H9 (cell line): ENCODE measurements at regions not wholly inside any gene's neighbourhood (a gene's known extent, or its start where the extent isn't known, plus 50 kb on each side); places are given as distances from the start of the nearest gene placed in this dataset.

Experiments used
- DNase-seq: peaks from one replicate; pipeline ENCODE4 v3.0.0-alpha.2; 2017
- H2AFZ ChIP-seq: one replicate; pipeline ENCODE4 v1.6.1; 2013; ENCODE audit warnings: mild to moderate bottlenecking, low read length, control low read depth, moderate library complexity
- H2AK5ac ChIP-seq: 2 replicates; pipeline ENCODE4 v1.6.1; 2013; ENCODE audit warnings: low read length, control low read depth, mixed read lengths; ENCODE audit not compliant: insufficient read length
- H2BK120ac ChIP-seq: one replicate; pipeline ENCODE4 v1.6.1; 2013; ENCODE audit warnings: low read depth, mild to moderate bottlenecking, low read length, control low read depth, inconsistent platforms; ENCODE audit not compliant: poor library complexity, severe bottlenecking
- H2BK12ac ChIP-seq: 2 replicates; pipeline ENCODE4 v1.6.1; 2013; ENCODE audit warnings: low read length, control low read depth, mixed read lengths, low read depth; ENCODE audit not compliant: insufficient read length
- H2BK15ac ChIP-seq: 2 replicates; pipeline ENCODE4 v1.6.1; 2013; ENCODE audit warnings: low read depth, low read length, control low read depth
- H2BK20ac ChIP-seq: one replicate; pipeline ENCODE4 v1.6.1; 2013; ENCODE audit warnings: low read depth, mild to moderate bottlenecking, low read length, control low read depth, inconsistent platforms; ENCODE audit not compliant: poor library complexity, severe bottlenecking
- H2BK5ac ChIP-seq: 2 replicates; pipeline ENCODE4 v1.6.1; 2013; ENCODE audit warnings: low read length, control low read depth, mixed read lengths; ENCODE audit not compliant: insufficient read length
- H3K14ac ChIP-seq: 2 replicates; pipeline ENCODE4 v1.6.1; 2013; ENCODE audit warnings: low read length, control low read depth; ENCODE audit not compliant: insufficient read depth
- H3K18ac ChIP-seq: 2 replicates; pipeline ENCODE4 v1.6.1; 2013; ENCODE audit warnings: low read depth, mild to moderate bottlenecking, mixed read lengths, low read length, control low read depth; ENCODE audit not compliant: insufficient read length
- H3K23ac ChIP-seq: 2 replicates; pipeline ENCODE4 v1.6.1; 2013; ENCODE audit warnings: low read length, control low read depth, mixed read lengths, low read depth; ENCODE audit not compliant: insufficient read length
- H3K23me2 ChIP-seq: 2 replicates; pipeline ENCODE4 v1.6.1; 2013; ENCODE audit warnings: low read depth, mild to moderate bottlenecking, mixed read lengths, low read length, control low read depth; ENCODE audit not compliant: insufficient read length, poor library complexity, severe bottlenecking
- H3K27ac ChIP-seq: 2 replicates; pipeline ENCODE4 v1.5.1; 2013; ENCODE audit warnings: low read length, control low read depth, mixed read lengths, low read depth; ENCODE audit not compliant: insufficient read length
- H3K27me3 ChIP-seq: 2 replicates; pipeline ENCODE4 v1.6.1; 2013; ENCODE audit warnings: low read length, control low read depth, inconsistent platforms; ENCODE audit not compliant: insufficient read depth
- H3K4ac ChIP-seq: 2 replicates; pipeline ENCODE4 v1.6.1; 2013; ENCODE audit warnings: low read depth, mild to moderate bottlenecking, control low read depth, inconsistent platforms, low read length, moderate library complexity
- H3K4me1 ChIP-seq: 2 replicates; pipeline ENCODE4 v1.6.1; 2013; ENCODE audit warnings: low read length, control low read depth, inconsistent platforms; ENCODE audit not compliant: insufficient read depth
- H3K4me2 ChIP-seq: 2 replicates; pipeline ENCODE4 v1.6.1; 2013; ENCODE audit warnings: low read length, control low read depth, mixed read lengths; ENCODE audit not compliant: insufficient read length, insufficient read depth
- H3K56ac ChIP-seq: 2 replicates; pipeline ENCODE4 v1.6.1; 2013; ENCODE audit warnings: low read depth, mild to moderate bottlenecking, mixed read lengths, low read length, control low read depth; ENCODE audit not compliant: insufficient read length
- H3K79me1 ChIP-seq: 2 replicates; pipeline ENCODE4 v1.6.1; 2013; ENCODE audit warnings: low read depth, mild to moderate bottlenecking, moderate library complexity, low read length, control low read depth, inconsistent platforms; ENCODE audit not compliant: insufficient read depth, poor library complexity, severe bottlenecking
- H3K79me2 ChIP-seq: 2 replicates; pipeline ENCODE4 v1.6.1; 2013; ENCODE audit warnings: low read length, control low read depth, inconsistent platforms; ENCODE audit not compliant: insufficient read depth
- H3K9ac ChIP-seq: 2 replicates; pipeline ENCODE4 v1.6.1; 2013; ENCODE audit warnings: low read length, control low read depth, mixed read lengths; ENCODE audit not compliant: insufficient read length; ENCODE audit errors: extremely low read depth
- H3K9me3 ChIP-seq: one replicate; pipeline ENCODE4 v1.6.1; 2013; ENCODE audit warnings: low read depth, low read length, inconsistent platforms; ENCODE audit not compliant: control insufficient read depth
- H3T11ph ChIP-seq: one replicate; pipeline ENCODE4 v1.6.1; 2013; ENCODE audit warnings: mild to moderate bottlenecking, low read length, control low read depth, inconsistent platforms
- H4K20me1 ChIP-seq: one replicate; pipeline ENCODE4 v1.6.1; 2013; ENCODE audit not compliant: control insufficient read depth, insufficient read length, insufficient read depth
- H4K5ac ChIP-seq: 2 replicates; pipeline ENCODE4 v1.6.1; 2013; ENCODE audit warnings: low read depth, mild to moderate bottlenecking, mixed read lengths, low read length, control low read depth; ENCODE audit not compliant: insufficient read length
- H4K8ac ChIP-seq: replicated peaks from 2 replicates; pipeline ENCODE4 v1.6.1; 2013; ENCODE audit warnings: low read length, control low read depth, mixed read lengths, low read depth; ENCODE audit not compliant: insufficient read length
- H4K91ac ChIP-seq: 2 replicates; pipeline ENCODE4 v1.6.1; 2013; ENCODE audit warnings: low read depth, mild to moderate bottlenecking, moderate library complexity, mixed read lengths, low read length, control low read depth; ENCODE audit not compliant: insufficient read length
- H3K27ac Mint-ChIP-seq, 3 experiments: 2 replicates in 2 of 3; 3 replicates in 1 of 3; pipeline ENCODE4 v1.8.0; 2020 to 2021; ENCODE audit warnings: mixed read lengths in 3 of 3, mild to moderate bottlenecking in 1 of 3, moderate library complexity in 1 of 3
- H3K27me3 Mint-ChIP-seq: 2 replicates; pipeline ENCODE4 v1.8.0; 2021; ENCODE audit warnings: low read depth, mild to moderate bottlenecking, moderate library complexity, mixed read lengths
- H3K36me3 Mint-ChIP-seq, 3 experiments: 2 replicates in 2 of 3; 3 replicates in 1 of 3; pipeline ENCODE4 v1.8.0; 2020 to 2021; ENCODE audit warnings: low read depth in 3 of 3, mixed read lengths in 3 of 3; ENCODE audit not compliant: insufficient read depth in 1 of 3
- H3K4me1 Mint-ChIP-seq, 2 experiments: 2 replicates each; pipeline ENCODE4 v1.8.0; 2020; ENCODE audit warnings: mixed read lengths in 2 of 2
- H3K4me3 Mint-ChIP-seq, 2 experiments: 2 replicates in 1 of 2; 3 replicates in 1 of 2; pipeline ENCODE4 v1.8.0; 2020 to 2021; ENCODE audit warnings: mild to moderate bottlenecking in 2 of 2, mixed read lengths in 2 of 2, moderate library complexity in 1 of 2
- H3K9me3 Mint-ChIP-seq, 2 experiments: 2 replicates in 1 of 2; 3 replicates in 1 of 2; pipeline ENCODE4 v1.8.0; 2020; ENCODE audit warnings: mild to moderate bottlenecking in 2 of 2, mixed read lengths in 2 of 2, moderate library complexity in 1 of 2
- WGBS: extraction: QIAGEN DNeasy Blood & Tissue Kit; methylation state at CpG from one replicate; pipeline ENCODE4 v1.1.7; 2013; ENCODE audit warnings: missing lambda C conversion rate, low lambda C conversion rate, mixed read lengths; ENCODE audit not compliant: insufficient read length; ENCODE audit errors: extremely low coverage; 5-methylcytosine and 5-hydroxymethylcytosine counted together
- TF ChIP-seq, protein P1 (sequence below): fragments of 200-600 bp; sonication (generic); conservative IDR thresholded peaks from 3 replicates; pipeline ENCODE4 v1.8.0; 2021; ENCODE audit warnings: antibody characterized with exemption, mild to moderate bottlenecking

GRCh38 chrX:114344756-114345349 is 239.0 kb upstream of the HTR2C start:
- Histone ChIP-seq H3K18ac (no peak overlapping the region), H3T11ph (no peak overlapping the region), H3K27me3 (no peaks in the 10 kb centered on the region), H2AFZ (no peak overlapping the region), H3K14ac (no peak overlapping the region), H4K5ac (no peak overlapping the region), H3K4ac (no peak overlapping the region), H3K9me3 (no peaks in the 10 kb centered on the region), H3K4me2 (no peak overlapping the region), H3K23ac (no peak overlapping the region), H3K23me2 (no peaks in the 10 kb centered on the region), H2BK12ac (no peak overlapping the region), H2BK120ac (no peak overlapping the region), H4K8ac (no peak overlapping the region), H2BK5ac (no peak overlapping the region), H3K27ac (no peak overlapping the region), H3K56ac (no peak overlapping the region), H2BK20ac (no peak overlapping the region), H2AK5ac (no peak overlapping the region), H3K4me1 (no peaks in the 10 kb centered on the region), H3K79me1 (no peaks in the 10 kb centered on the region), H4K91ac (no peak overlapping the region), H3K79me2 (no peaks in the 10 kb centered on the region), H4K20me1 (no peaks in the 10 kb centered on the region), H3K9ac (no peak overlapping the region), H2BK15ac (no peak overlapping the region)
- WGBS: no CpG with 5 or more reads among the region's 3 CpGs
- Mint-ChIP-seq H3K4me1 (peaks cover 0 to 6% of the 10 kb centered on the region in 2 experiments; a peak in 2 of 4 replicates), H3K4me3 (no peak overlapping the region), H3K9me3 (no peaks in the 10 kb centered on the region), H3K27ac (no peak overlapping the region), H3K27me3 (no peaks in the 10 kb centered on the region), H3K36me3 (no peaks in the 10 kb centered on the region)
- DNase-seq: no peak
- TF ChIP-seq, protein P1, sequence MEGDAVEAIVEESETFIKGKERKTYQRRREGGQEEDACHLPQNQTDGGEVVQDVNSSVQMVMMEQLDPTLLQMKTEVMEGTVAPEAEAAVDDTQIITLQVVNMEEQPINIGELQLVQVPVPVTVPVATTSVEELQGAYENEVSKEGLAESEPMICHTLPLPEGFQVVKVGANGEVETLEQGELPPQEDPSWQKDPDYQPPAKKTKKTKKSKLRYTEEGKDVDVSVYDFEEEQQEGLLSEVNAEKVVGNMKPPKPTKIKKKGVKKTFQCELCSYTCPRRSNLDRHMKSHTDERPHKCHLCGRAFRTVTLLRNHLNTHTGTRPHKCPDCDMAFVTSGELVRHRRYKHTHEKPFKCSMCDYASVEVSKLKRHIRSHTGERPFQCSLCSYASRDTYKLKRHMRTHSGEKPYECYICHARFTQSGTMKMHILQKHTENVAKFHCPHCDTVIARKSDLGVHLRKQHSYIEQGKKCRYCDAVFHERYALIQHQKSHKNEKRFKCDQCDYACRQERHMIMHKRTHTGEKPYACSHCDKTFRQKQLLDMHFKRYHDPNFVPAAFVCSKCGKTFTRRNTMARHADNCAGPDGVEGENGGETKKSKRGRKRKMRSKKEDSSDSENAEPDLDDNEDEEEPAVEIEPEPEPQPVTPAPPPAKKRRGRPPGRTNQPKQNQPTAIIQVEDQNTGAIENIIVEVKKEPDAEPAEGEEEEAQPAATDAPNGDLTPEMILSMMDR: peak; percentile 88
